Loucy (cell line): ENCODE measurements at regions not wholly inside any gene's neighbourhood (a gene's known extent, or its start where the extent isn't known, plus 50 kb on each side); places are given as distances from the start of the nearest gene placed in this dataset.

Experiments
- H2AFZ ChIP-seq: fragments of 200-600 bp; sonication (generic); 2 replicates; pipeline ENCODE4 v1.6.0; 2016; ENCODE audit warnings: antibody characterized with exemption, mild to moderate bottlenecking, low read length, moderate library complexity
- H3F3A ChIP-seq: fragments of 200-600 bp; 2 replicates; pipeline ENCODE4 v1.6.0; 2016; ENCODE audit warnings: antibody characterized with exemption, low read depth, mild to moderate bottlenecking
- H3K27me3 ChIP-seq: fragments of 200-600 bp; sonication (generic); 2 replicates; pipeline ENCODE4 v1.6.1; 2014; ENCODE audit warnings: low read length, mild to moderate bottlenecking; ENCODE audit not compliant: insufficient read depth, poor library complexity, severe bottlenecking
- H3K36me3 ChIP-seq: fragments of 200-600 bp; sonication (generic); 2 replicates; pipeline ENCODE4 v1.6.1; 2016; ENCODE audit warnings: low read length; ENCODE audit not compliant: insufficient read depth
- H3K4me1 ChIP-seq: fragments of 200-600 bp; sonication (generic); 2 replicates; pipeline ENCODE4 v1.5.1; 2014; ENCODE audit warnings: low read length, mild to moderate bottlenecking; ENCODE audit not compliant: insufficient read depth, poor library complexity, severe bottlenecking
- H3K4me2 ChIP-seq: fragments of 200-600 bp; sonication (generic); 2 replicates; pipeline ENCODE4 v1.6.0; 2014; ENCODE audit warnings: antibody characterized with exemption, low read length, low read depth, mild to moderate bottlenecking; ENCODE audit not compliant: poor library complexity, severe bottlenecking
- H3K4me3 ChIP-seq: fragments of 200-600 bp; sonication (generic); 2 replicates; pipeline ENCODE4 v1.5.1; 2014; ENCODE audit warnings: low read length, mild to moderate bottlenecking, mixed read lengths; ENCODE audit not compliant: poor library complexity, severe bottlenecking
- H3K79me2 ChIP-seq: fragments of 200-600 bp; sonication (generic); 2 replicates; pipeline ENCODE4 v1.6.1; 2014; ENCODE audit warnings: low read length; ENCODE audit not compliant: insufficient read depth
- H3K9ac ChIP-seq: fragments of 200-600 bp; sonication (generic); 2 replicates; pipeline ENCODE4 v1.6.0; 2014; ENCODE audit warnings: mild to moderate bottlenecking, low read depth, low read length, moderate library complexity; ENCODE audit not compliant: poor library complexity, severe bottlenecking
- H3K9me2 ChIP-seq: fragments of 200-600 bp; sonication (generic); replicated peaks from 2 replicates; pipeline ENCODE4 v1.6.1; 2016; ENCODE audit warnings: low read depth, low read length, mixed read lengths
- H3K9me3 ChIP-seq: fragments of 200-600 bp; sonication (generic); 2 replicates; pipeline ENCODE4 v1.6.1; 2014; ENCODE audit warnings: mild to moderate bottlenecking, antibody characterized with exemption, low read length, low read depth; ENCODE audit not compliant: insufficient read depth
- H4K20me1 ChIP-seq: fragments of 200-600 bp; sonication (generic); 2 replicates; pipeline ENCODE4 v1.6.0; 2014; ENCODE audit warnings: antibody characterized with exemption, low read length, mild to moderate bottlenecking; ENCODE audit not compliant: insufficient read depth, poor library complexity, severe bottlenecking
- CTCF ChIP-seq: fragments of 200-600 bp; sonication (generic); conservative IDR thresholded peaks from 2 replicates; pipeline ENCODE4 v1.5.1; 2014; ENCODE audit warnings: mild to moderate bottlenecking, antibody characterized with exemption, low read length
- EZH2phosphoT487 ChIP-seq: fragments of 200-600 bp; IDR thresholded peaks from 2 replicates; pipeline ENCODE4 v1.6.1; 2018; ENCODE audit warnings: antibody characterized with exemption, mild to moderate bottlenecking, moderate library complexity, borderline replicate concordance

- Histone ChIP-seq H3K9me2 (no peaks in the 10 kb centered on the region), H3K4me1 (no peaks in the 10 kb centered on the region)
- TF ChIP-seq EZH2phosphoT487 (no peak), CTCF (no peak)
Observed at GRCh38 chr13:81305928-81306327, 965.0 kb upstream of the SPRY2 start.

GRCh38 chr13:81304121-81304659 is 963.3 kb upstream of the SPRY2 start:
- Histone ChIP-seq H3K4me3 (no peak overlapping the region), H3K36me3 (no peaks in the 10 kb centered on the region), H3K27me3 (no peaks in the 10 kb centered on the region), H3K4me2 (no peak overlapping the region), H3F3A (no peaks in the 10 kb centered on the region), H3K9me3 (no peaks in the 10 kb centered on the region), H2AFZ (no peak overlapping the region), H3K9me2 (no peaks in the 10 kb centered on the region), H3K4me1 (no peaks in the 10 kb centered on the region), H4K20me1 (no peaks in the 10 kb centered on the region), H3K79me2 (no peaks in the 10 kb centered on the region), H3K9ac (no peak overlapping the region)
- no peak for TF ChIP-seq EZH2phosphoT487

More at GRCh38 chr13:81305928-81306327, 965.0 kb upstream of the SPRY2 start:
- Histone ChIP-seq H3K4me2 (no peak overlapping the region), H3K9me3 (no peaks in the 10 kb centered on the region), H2AFZ (no peak overlapping the region), H3K79me2 (no peaks in the 10 kb centered on the region), H3K27me3 (no peaks in the 10 kb centered on the region), H3F3A (no peaks in the 10 kb centered on the region), H3K36me3 (no peaks in the 10 kb centered on the region), H3K9ac (no peak overlapping the region), H3K4me3 (no peak overlapping the region), H4K20me1 (no peaks in the 10 kb centered on the region)

GRCh38 chr13:81302677-81303076 is 961.8 kb upstream of the SPRY2 start:
- H2AFZ ChIP-seq, result no peak overlapping the region
- no peaks in the 10 kb centered on the region for H3K9me3 ChIP-seq
- H3K9me2 ChIP-seq, result no peaks in the 10 kb centered on the region
- H4K20me1 ChIP-seq, result no peaks in the 10 kb centered on the region
- TF ChIP-seq CTCF, result no peak
- no peak for TF ChIP-seq EZH2phosphoT487
- no peak overlapping the region for H3K4me3 ChIP-seq
- no peaks in the 10 kb centered on the region for H3K36me3 ChIP-seq
- no peaks in the 10 kb centered on the region for H3K4me1 ChIP-seq
- no peaks in the 10 kb centered on the region for H3F3A ChIP-seq
- H3K27me3 ChIP-seq, result no peaks in the 10 kb centered on the region
- H3K79me2 ChIP-seq, result no peaks in the 10 kb centered on the region
- H3K9ac ChIP-seq, result no peak overlapping the region
- H3K4me2 ChIP-seq, result no peak overlapping the region

- Histone ChIP-seq H3K9ac (no peak overlapping the region), H3K9me3 (no peaks in the 10 kb centered on the region), H2AFZ (no peak overlapping the region), H3F3A (no peaks in the 10 kb centered on the region), H3K9me2 (no peaks in the 10 kb centered on the region), H3K4me3 (no peak overlapping the region), H4K20me1 (no peaks in the 10 kb centered on the region), H3K27me3 (no peaks in the 10 kb centered on the region), H3K4me1 (no peaks in the 10 kb centered on the region), H3K36me3 (no peaks in the 10 kb centered on the region), H3K4me2 (no peak overlapping the region), H3K79me2 (no peaks in the 10 kb centered on the region)
- no peak for TF ChIP-seq CTCF
- no peak for TF ChIP-seq EZH2phosphoT487
Observed at GRCh38 chr13:81302125-81302524, 961.2 kb upstream of the SPRY2 start.
